Ecto neural progenitor cell (in vitro differentiated cells): ENCODE measurements at regions not wholly inside any gene's neighbourhood (a gene's known extent, or its start where the extent isn't known, plus 50 kb on each side); places are given as distances from the start of the nearest gene placed in this dataset.
"Not testable (repeated sequence)": the region's sequence is repeated elsewhere in the genome, so short reads cannot be mapped to it uniquely, and the experiment has no call there.

Experiments used
- DNase-seq: peaks from one replicate; pipeline ENCODE4 v3.0.0-alpha.2; 2018; ENCODE audit warnings: low spot score

GRCh38 chr4:79850626-79851025 is 222.4 kb downstream of the ANTXR2 start:
- DNase-seq, result no peak

GRCh38 chr4:79848329-79848728 is 224.7 kb downstream of the ANTXR2 start:
- no peak for DNase-seq

DNA sequence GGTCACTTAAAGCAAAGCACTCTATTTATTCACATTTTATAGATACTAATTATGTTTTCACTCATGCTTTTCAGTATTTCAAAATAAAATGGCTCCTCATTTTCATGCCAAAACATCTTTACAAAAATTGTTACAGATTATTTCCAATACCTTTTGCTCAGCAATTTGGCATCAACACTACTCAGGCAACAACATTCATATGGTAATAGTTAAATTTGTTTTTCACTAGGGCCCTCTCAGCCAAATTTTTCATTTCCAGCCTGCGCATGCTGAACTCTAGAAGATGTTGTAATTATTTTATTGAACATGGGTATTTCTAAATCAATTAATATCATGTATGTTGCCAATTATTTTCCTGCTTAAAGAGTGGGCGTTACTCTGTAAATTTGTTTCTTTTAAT is 225.6 kb downstream of the ANTXR2 start:
- no peak for DNase-seq

- DNase-seq, result no peak
Measured at GRCh38 chr4:79842162-79842561, 230.9 kb downstream of the ANTXR2 start.

- no peak for DNase-seq
Measured at GRCh38 chr4:79833857-79834256, 239.2 kb downstream of the ANTXR2 start.

DNA sequence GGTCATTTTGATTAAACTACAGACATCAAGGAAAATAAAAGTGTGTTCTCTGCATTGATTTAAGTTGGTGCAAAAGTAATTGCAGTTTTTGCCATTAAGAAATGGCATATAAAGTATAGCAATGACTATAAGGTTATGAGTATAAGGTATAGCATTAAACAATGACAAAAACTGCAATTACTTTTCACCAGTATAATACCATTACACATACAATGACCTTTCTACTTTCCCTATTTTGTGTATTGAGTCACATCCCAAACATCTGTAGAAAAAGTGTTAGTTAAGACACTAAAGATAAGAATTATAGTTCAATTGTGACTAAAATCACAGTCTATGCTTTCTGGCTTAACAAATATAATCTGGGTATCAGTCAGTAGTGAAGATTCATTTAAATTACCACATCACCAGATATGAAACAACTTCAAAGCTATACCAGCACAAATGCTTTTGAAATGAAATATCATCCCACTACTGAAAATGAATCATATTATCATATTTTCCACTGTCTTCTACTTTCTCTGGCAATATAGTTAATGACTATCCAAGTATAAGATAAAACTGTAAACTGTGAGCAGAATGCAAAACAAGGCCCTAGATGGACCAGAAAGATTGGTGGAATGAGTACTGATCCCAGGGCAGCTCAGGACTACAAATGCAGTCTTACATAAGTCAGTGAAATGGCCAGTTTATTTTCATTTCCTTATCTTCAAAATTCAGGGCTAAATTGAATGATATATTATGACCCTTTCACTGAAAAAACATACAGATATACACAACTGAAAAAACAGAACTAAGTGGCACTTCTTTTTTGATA is 241.1 kb downstream of the ANTXR2 start:
- DNase-seq, result no peak

DNA sequence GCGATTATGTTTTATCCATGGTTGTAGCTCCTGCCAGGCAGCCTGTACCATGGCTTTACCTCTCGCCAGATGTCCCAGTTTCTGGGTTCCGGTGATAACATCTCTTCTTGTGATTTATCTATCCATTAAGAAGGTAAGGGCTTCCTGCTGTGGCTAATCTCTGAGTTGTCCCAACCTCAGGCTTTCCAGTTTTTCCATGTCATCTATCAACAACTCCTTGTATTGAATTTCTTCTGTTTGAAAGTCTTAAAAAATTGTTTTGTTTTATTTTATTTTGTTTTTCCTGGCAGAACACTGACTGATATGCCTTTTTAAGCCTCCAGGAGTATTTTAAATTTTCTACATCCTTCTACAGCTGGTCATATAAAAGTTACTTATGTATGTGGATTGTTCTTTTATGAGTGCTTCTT is 241.9 kb downstream of the ANTXR2 start:
- no peak for DNase-seq

- no peak for DNase-seq
Measured at GRCh38 chr4:79827283-79827682, 245.7 kb downstream of the ANTXR2 start.

- no peak for DNase-seq
Measured at GRCh38 chr4:79823148-79823763, 249.8 kb downstream of the ANTXR2 start.

GRCh38 chr4:79820427-79820826 is 252.6 kb downstream of the ANTXR2 start:
- no peak for DNase-seq

DNA sequence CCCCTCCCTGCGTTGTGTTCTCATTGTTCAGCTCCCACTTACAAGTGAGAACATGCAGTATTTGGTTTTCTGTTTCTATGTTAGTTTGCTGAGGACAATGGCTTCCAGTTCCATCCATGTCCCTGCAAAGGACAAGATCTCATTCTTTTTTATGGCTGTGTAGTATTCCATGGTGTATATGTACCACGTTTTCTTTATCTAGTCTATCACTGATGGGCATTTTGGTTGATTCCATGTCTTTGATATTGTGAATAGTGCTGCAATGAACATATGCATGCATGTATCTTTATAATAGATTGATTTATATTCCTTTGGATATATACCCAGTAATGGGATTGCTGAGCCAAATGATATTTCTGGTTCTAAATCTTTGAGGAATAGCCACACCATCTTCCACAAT is 265.1 kb downstream of the ANTXR2 start:
- DNase-seq, result not testable (repeated sequence)

DNA sequence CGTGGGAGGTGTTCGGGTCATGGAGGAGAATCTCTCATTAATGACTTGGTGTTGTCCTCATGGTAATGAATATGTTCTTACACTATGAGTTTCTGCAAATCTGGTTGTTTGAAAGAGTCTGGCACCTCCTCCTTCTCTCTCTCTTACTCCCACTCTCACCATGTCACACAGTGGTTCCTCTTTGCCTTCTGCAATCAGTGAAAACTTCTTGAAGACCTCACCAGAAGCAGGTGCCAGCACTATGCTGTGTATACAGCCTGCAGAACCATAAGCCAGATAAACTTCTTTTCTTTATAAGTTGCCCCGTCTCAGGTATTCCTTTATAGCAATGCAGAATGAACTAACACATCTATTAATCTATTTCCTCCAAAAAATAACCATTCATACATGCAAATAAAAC is 275.0 kb downstream of the ANTXR2 start:
- no peak for DNase-seq

DNA sequence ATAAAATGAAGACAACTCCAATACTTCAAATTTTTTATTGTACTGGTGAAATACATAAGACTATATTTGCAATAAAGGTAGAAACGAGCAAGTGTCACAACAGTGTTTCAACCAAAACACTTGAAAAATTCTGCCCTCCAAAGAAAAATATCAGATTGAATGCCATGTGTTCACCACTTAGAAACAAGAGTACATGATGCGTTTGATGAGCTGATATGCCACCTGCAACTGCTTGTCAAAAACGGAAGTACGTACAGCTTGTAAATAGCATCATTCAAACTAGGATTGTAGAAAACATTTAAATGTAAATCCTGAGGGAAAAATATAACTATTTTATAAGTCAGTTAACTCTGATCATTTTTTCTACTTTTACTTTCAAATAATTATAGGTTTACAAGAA is 276.1 kb downstream of the ANTXR2 start:
- no peak for DNase-seq

DNA sequence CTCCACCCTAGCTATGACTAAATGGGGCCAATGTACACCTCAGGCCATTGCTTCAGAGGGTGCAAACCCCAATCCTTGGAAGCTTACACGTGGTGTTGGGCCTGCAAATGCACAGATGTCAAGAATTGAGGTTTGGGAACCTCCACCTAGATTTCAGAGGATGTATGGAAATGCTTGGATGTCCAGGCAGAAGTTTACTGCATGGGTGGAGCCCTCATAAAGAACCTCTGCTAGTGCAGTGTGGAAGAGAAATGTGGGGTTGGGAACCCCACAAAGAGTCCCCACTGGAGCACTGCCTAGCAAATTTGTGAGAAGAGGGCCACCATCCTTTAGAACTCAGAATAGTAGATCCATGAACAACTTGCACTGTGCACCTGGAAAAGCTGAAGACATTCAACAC is 284.1 kb downstream of the ANTXR2 start:
- no peak for DNase-seq

DNA sequence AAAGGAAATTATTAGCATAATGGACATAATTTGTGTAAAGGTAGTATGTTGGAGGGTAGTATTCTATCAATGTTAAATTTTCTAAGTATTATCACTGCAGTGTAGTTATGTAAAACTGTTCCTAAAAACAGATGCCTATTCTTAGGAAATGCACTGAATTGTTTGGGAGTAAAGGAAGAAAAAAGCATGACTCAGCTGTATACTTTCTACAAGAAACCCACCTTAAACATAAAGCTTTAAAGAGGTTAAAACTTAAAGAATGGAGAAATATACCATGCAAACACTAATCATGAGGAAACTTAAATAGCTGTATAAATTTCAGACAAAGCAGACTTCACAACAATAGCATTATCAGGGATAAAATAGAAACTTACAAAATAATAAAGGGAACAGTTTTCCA is 292.9 kb downstream of the ANTXR2 start:
- no peak for DNase-seq

DNA sequence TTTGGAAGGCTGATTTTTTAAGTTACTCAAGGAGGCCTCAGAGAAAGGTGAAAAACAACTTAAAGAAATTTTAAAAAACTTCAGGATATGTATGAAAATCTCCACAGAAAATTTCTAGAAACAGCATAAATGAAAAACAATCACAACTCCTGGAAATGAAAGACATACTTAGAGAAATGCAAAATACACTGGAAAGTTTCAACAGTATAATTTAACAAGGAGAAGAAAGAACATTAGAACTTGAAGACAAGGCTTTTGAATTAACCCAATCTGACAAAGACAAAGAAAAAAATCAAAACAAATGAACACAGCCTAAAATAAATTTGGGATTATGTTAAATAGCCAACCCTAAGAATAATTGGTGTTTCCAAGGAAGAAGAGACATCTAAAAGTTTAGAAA is 300.5 kb downstream of the ANTXR2 start:
- DNase-seq, result no peak

DNA sequence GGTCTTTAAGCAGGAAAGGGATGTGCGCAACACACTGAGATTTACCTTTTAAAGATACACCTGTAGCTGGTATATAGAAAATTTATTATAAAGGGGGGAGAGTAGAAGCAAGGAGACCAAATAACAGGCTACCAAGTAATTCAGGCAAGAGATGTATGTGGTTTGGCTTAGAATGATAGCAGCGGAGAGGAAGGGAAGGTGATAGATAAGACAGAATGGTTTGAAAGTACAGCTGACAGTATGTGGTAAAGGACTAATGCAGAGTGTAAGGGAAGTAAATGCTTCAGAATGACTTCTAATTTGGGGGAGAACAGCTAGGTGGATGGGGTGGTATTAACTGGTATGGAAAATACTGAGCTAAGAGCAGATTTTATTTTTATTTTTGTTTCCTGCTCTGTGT is 308.9 kb downstream of the ANTXR2 start:
- DNase-seq, result no peak

- DNase-seq, result no peak
Measured at GRCh38 chr4:79763486-79764075, 309.4 kb downstream of the ANTXR2 start.

- DNase-seq, result no peak
Measured at GRCh38 chr4:79759793-79760192, 313.2 kb downstream of the ANTXR2 start.

DNA sequence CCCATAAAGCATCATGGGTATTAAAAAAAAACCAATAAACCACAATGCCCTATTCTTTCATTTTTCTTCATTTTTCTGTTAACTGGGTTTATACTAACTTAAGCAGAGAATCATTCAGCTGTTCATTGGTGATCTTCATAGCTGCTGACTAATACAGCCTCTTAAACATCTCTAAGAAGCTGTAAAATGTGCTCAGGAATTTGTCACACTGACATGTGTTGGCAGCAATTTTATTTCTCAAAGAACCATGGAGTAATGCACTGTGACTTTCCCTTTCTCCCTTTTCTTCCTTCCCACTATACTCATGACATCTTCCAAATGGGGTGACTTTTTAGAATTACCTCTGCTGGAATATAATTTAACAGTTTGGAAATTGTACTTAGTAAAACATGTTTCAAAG is 315.4 kb downstream of the ANTXR2 start:
- DNase-seq, result no peak

- DNase-seq, result no peak
Measured at GRCh38 chr4:79756140-79756895, 316.7 kb downstream of the ANTXR2 start.

- no peak for DNase-seq
Measured at GRCh38 chr4:79748835-79749234, 324.2 kb downstream of the ANTXR2 start.

DNA sequence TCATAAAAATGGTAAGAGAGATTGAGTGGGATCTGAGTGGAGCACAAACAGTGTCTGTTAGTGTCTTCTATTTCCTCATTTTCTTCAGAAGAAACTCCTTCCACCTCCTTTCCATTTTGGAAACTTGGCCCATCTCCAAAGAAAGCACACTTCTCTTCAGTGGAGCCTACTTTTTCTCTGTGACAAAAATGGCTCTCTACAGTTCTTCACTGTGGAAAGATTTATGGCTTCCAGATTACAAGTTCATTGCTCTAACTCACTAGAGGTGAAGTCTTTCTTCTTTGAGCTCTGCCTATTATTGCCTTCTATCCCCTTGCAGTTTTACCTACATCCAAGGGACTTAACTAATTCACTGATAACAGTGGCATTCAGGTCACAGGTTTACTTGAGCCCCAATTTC is 325.8 kb downstream of the ANTXR2 start:
- no peak for DNase-seq
